SK-N-SH treated with all-trans-retinoic acid at 6 μM for 48 hours (cell line): ENCODE measurements at regions not wholly inside any gene's neighbourhood (a gene's known extent, or its start where the extent isn't known, plus 50 kb on each side); places are given as distances from the start of the nearest gene placed in this dataset.
"Not testable (repeated sequence)": the region's sequence is repeated elsewhere in the genome, so short reads cannot be mapped to it uniquely, and the experiment has no call there.

Experiments used
- ATAC-seq: fragments of 200-7000 bp; cut with Tn5 transposase; 3 replicates; pipeline ENCODE4 v1.9.1; 2020; ENCODE audit warnings: mild to moderate bottlenecking, moderate library complexity
- ARNTL ChIP-seq: fragments of 450-650 bp; formaldehyde crosslinking; IDR thresholded peaks from 2 replicates; pipeline ENCODE4 v1.5.0; 2020; ENCODE audit warnings: low read depth, mild to moderate bottlenecking, moderate library complexity, borderline replicate concordance
- BACH2 ChIP-seq: fragments of 250-450 bp; sonication (Bioruptor Pico); IDR thresholded peaks from 2 replicates; pipeline ENCODE4 v1.9.0; 2021; ENCODE audit warnings: mild to moderate bottlenecking, borderline replicate concordance
- CREB5 ChIP-seq: fragments of 250-450 bp; sonication (Bioruptor Pico); IDR thresholded peaks from 2 replicates; pipeline ENCODE4 v1.5.1; 2020; ENCODE audit warnings: low read depth, mild to moderate bottlenecking, moderate library complexity
- CSDC2 ChIP-seq: fragments of 250-450 bp; sonication (Bioruptor Pico); IDR thresholded peaks from 2 replicates; pipeline ENCODE4 v1.5.0; 2020; ENCODE audit warnings: mild to moderate bottlenecking, moderate library complexity
- CSRNP3 ChIP-seq: fragments of 250-450 bp; sonication (Bioruptor Pico); IDR thresholded peaks from 2 replicates; pipeline ENCODE4 v1.5.1; 2021; ENCODE audit warnings: mild to moderate bottlenecking, moderate library complexity
- ESRRG ChIP-seq: fragments of 250-450 bp; sonication (Bioruptor Pico); IDR thresholded peaks from 2 replicates; pipeline ENCODE4 v1.6.1; 2021; ENCODE audit warnings: mild to moderate bottlenecking
- GLIS3 ChIP-seq: fragments of 250-450 bp; sonication (Bioruptor Pico); IDR thresholded peaks from 2 replicates; pipeline ENCODE4 v1.5.0; 2020; ENCODE audit warnings: mild to moderate bottlenecking, moderate library complexity
- OSR1 ChIP-seq: fragments of 250-450 bp; sonication (Bioruptor Pico); IDR thresholded peaks from 2 replicates; pipeline ENCODE4 v1.8.0; 2022; ENCODE audit warnings: moderate library complexity, mild to moderate bottlenecking, inconsistent platforms
- POU6F1 ChIP-seq: fragments of 250-450 bp; sonication (Bioruptor Pico); IDR thresholded peaks from 2 replicates; pipeline ENCODE4 v1.8.0; 2021; ENCODE audit warnings: low read depth, mild to moderate bottlenecking, moderate library complexity, borderline replicate concordance
- PPARA ChIP-seq: fragments of 250-450 bp; sonication (Bioruptor Pico); IDR thresholded peaks from 2 replicates; pipeline ENCODE4 v1.5.0; 2020; ENCODE audit warnings: mild to moderate bottlenecking, borderline replicate concordance
- RARB ChIP-seq: fragments of 250-450 bp; sonication (Bioruptor Pico); IDR thresholded peaks from 2 replicates; pipeline ENCODE4 v1.8.0; 2021; ENCODE audit warnings: mild to moderate bottlenecking, moderate library complexity
- SNAI2 ChIP-seq: fragments of 250-450 bp; sonication (Bioruptor Pico); IDR thresholded peaks from 2 replicates; pipeline ENCODE4 v1.5.0; 2020; ENCODE audit warnings: mild to moderate bottlenecking, moderate library complexity
- TCF4 ChIP-seq: fragments of 250-450 bp; sonication (Bioruptor Pico); IDR thresholded peaks from 2 replicates; pipeline ENCODE4 v1.8.0; 2021; ENCODE audit warnings: mild to moderate bottlenecking, moderate library complexity, borderline replicate concordance
- TSHZ2 ChIP-seq: fragments of 250-450 bp; sonication (Bioruptor Pico); IDR thresholded peaks from 2 replicates; pipeline ENCODE4 v1.5.0; 2020; ENCODE audit warnings: mild to moderate bottlenecking, moderate library complexity
- ZC3H10 ChIP-seq: fragments of 250-450 bp; sonication (Bioruptor Pico); IDR thresholded peaks from 2 replicates; pipeline ENCODE4 v1.5.1; 2021; ENCODE audit warnings: mild to moderate bottlenecking, moderate library complexity
- ZFP3 ChIP-seq: fragments of 250-450 bp; sonication (Bioruptor Pico); IDR thresholded peaks from 2 replicates; pipeline ENCODE4 v1.5.0; 2020; ENCODE audit warnings: mild to moderate bottlenecking, moderate library complexity
- ZNF565 ChIP-seq: fragments of 450-650 bp; formaldehyde crosslinking; conservative IDR thresholded peaks from 2 replicates; pipeline ENCODE4 v1.5.0; 2020; ENCODE audit warnings: low read depth, mild to moderate bottlenecking, moderate library complexity
- ZNF70 ChIP-seq: fragments of 450-650 bp; formaldehyde crosslinking; IDR thresholded peaks from 2 replicates; pipeline ENCODE4 v1.5.0; 2020; ENCODE audit warnings: mild to moderate bottlenecking, moderate library complexity
- ZNF8 ChIP-seq: fragments of 450-650 bp; formaldehyde crosslinking; IDR thresholded peaks from 2 replicates; pipeline ENCODE4 v1.5.0; 2020; ENCODE audit warnings: mild to moderate bottlenecking, moderate library complexity

GRCh38 chr11:12595089-12595847, 79.0 kb upstream of the TEAD1 start:
- ATAC-seq: not testable (repeated sequence)

GRCh38 chr11:12598330-12599256, 75.6 kb upstream of the TEAD1 start:
- ATAC-seq: peak; percentile 89
- TF ChIP-seq RARB (CRISPR knock-in tag): no peak
- no peak for TF ChIP-seq ZNF70 (CRISPR knock-in tag)
- no peak for TF ChIP-seq TCF4 (CRISPR knock-in tag)
- no peak for TF ChIP-seq CSRNP3 (CRISPR knock-in tag)
- TF ChIP-seq GLIS3 (CRISPR knock-in tag): no peak
- TF ChIP-seq ZFP3 (CRISPR knock-in tag): no peak
- no peak for TF ChIP-seq OSR1 (CRISPR knock-in tag)
- TF ChIP-seq ZNF565: no peak
- TF ChIP-seq POU6F1 (CRISPR knock-in tag): no peak
- TF ChIP-seq ZNF8: no peak
- TF ChIP-seq SNAI2 (CRISPR knock-in tag): no peak
- TF ChIP-seq PPARA (CRISPR knock-in tag): no peak
- TF ChIP-seq BACH2 (CRISPR knock-in tag): no peak
- TF ChIP-seq CSDC2 (CRISPR knock-in tag): no peak
- no peak for TF ChIP-seq CREB5 (CRISPR knock-in tag)
- no peak for TF ChIP-seq ESRRG
- no peak for TF ChIP-seq TSHZ2 (CRISPR knock-in tag)
- TF ChIP-seq ZC3H10 (CRISPR knock-in tag): no peak
- no peak for TF ChIP-seq ARNTL

GRCh38 chr11:12599408-12600143, 74.6 kb upstream of the TEAD1 start:
- no peak for TF ChIP-seq CSRNP3 (CRISPR knock-in tag)
- no peak for ATAC-seq
